22Rv1 (cell line): ENCODE measurements at regions not wholly inside any gene's neighbourhood (a gene's known extent, or its start where the extent isn't known, plus 50 kb on each side); places are given as distances from the start of the nearest gene placed in this dataset.
"Not testable (repeated sequence)": the region's sequence is repeated elsewhere in the genome, so short reads cannot be mapped to it uniquely, and the experiment has no call there.

ENCODE experiments used
- H3K27ac ChIP-seq: fragments of 450-650 bp; 2 replicates; pipeline ENCODE4 v1.5.1; 2017
- ZFX ChIP-seq: fragments of 450-650 bp; IDR thresholded peaks from 2 replicates; pipeline ENCODE4 v1.6.1; 2017; ENCODE audit warnings: antibody characterized with exemption, borderline replicate concordance
- TF ChIP-seq, protein P1 (sequence below): fragments of 450-650 bp; IDR thresholded peaks from 2 replicates; pipeline ENCODE4 v1.5.1; 2017; ENCODE audit warnings: mild to moderate bottlenecking

DNA sequence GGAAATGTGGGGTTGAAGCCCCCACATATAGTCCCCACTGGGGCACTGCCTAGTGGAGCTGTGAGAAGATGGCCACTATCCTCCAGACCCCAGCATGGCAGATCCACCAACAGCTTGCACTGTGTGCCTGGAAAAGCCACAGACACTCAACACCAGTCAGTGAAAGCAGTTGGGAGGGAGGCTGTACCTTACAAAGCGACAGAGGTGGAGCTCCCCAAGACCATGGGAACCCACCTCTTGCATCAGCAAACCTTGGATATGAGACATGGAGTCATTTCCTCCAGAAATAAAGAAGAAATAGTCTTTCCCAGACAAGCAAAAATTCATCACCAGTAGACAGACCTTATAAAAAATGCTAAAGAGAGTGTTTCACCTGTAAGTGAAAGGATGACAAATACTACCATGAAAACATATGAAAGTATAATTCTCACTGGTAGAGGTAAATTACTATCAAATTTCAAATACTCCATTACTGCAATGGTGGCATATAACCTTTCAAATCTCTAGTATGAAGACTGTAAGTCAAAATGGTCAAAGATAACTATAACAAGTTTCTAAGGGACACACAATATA lies 152.6 kb upstream of the EPHA4 start:
- TF ChIP-seq ZFX: no peak
- TF ChIP-seq, protein P1, sequence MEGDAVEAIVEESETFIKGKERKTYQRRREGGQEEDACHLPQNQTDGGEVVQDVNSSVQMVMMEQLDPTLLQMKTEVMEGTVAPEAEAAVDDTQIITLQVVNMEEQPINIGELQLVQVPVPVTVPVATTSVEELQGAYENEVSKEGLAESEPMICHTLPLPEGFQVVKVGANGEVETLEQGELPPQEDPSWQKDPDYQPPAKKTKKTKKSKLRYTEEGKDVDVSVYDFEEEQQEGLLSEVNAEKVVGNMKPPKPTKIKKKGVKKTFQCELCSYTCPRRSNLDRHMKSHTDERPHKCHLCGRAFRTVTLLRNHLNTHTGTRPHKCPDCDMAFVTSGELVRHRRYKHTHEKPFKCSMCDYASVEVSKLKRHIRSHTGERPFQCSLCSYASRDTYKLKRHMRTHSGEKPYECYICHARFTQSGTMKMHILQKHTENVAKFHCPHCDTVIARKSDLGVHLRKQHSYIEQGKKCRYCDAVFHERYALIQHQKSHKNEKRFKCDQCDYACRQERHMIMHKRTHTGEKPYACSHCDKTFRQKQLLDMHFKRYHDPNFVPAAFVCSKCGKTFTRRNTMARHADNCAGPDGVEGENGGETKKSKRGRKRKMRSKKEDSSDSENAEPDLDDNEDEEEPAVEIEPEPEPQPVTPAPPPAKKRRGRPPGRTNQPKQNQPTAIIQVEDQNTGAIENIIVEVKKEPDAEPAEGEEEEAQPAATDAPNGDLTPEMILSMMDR: no peak

DNA sequence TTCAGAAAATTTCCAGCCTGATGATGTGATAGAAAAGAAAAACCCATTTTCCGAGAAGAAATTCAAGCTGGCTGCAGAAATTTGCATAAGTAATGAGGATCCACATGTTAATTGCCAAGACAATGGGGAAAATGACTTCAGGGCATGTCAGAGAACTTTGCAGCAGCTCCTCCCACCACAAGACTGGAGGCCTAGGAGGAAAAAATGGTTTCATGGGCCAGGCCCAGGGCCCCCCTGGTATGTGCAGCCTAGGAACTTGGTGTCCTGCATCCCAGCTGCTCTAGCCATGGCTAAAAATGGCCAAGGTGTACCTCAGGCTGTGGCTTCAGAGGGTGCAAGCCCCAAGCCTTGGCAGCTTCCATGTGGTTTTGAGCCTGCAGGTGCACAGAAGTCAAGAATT lies 152.0 kb upstream of the EPHA4 start:
- H3K27ac ChIP-seq: not testable (repeated sequence)

More for the DNA sequence above, 152.6 kb upstream of the EPHA4 start:
- H3K27ac ChIP-seq: no peak overlapping the region

DNA sequence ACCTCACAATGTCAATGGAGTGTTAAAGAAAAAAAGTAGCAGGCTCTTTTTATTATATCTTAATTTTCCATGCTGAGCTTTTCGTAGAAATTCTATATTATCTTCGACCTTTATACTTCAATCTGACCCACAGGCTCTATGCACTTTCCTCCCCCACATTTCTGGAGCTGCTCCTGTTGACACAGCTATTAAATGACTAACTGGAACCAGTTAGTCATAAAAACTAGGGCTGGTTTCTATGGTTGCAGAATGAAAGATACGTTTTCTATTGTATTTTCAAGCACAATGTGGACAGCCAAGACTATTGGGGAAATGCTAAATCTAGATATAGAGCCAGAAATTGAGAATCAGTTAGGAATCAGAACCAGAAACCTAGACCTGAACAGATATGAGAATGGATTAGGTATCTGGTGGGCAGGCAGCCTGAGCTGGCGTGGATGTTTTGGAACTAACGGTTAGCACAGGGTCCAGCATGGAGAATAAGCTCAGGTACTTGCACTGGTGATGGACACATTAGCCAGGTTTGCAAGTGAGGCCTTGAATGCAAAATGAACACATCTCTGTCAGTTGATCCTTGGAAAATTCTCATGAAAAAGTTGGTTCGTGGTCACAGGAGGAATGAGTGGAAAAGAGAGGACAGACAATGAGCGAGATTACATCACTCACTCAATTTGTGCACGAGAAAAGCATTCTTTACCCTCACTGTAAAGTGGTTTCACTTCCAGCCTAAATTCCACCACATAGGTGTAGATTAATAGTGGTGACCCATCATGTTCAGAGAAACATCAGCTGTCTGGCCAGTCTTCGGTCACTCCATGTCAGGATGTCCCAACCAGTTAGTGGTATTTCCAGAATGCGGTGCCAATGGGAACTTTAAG lies 144.6 kb upstream of the EPHA4 start:
- no peak overlapping the region for H3K27ac ChIP-seq
- TF ChIP-seq ZFX: no peak
- TF ChIP-seq, protein P1: no peak

DNA sequence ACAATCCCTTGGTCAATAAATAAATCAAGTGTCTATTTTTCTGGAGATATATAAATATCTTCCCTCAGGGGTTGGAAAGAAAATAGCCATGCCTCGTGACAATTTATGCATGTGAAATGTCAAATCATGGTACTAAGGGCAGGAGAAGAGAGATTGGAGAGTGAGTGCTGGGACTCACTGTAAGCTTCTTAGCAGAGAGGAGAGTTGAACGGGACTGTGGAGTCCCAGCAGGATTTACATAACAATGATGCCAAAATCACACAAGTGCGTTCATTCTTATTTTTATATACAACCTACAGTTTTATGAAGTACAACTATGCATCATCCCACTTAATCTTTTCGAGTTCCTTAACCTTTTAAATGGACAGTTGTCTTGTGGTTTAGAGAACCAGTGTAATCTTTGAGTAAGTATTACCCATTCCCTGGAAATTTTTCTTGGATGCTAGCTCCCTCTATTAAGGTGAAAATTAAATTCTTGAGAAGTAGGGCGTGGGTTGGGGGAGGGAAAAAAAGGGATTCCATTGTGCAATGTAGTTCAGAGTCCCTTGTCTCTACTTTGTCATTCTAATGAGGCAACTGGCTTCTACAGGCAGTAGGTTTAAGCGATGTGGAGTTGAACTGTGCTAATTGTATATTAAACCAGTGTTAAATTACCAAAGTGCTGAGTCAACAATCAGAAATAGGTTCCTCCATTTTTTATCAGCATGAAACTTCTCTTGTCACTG lies 143.6 kb upstream of the EPHA4 start:
- TF ChIP-seq ZFX: no peak
- TF ChIP-seq, protein P1: no peak
- H3K27ac ChIP-seq: no peak overlapping the region

DNA sequence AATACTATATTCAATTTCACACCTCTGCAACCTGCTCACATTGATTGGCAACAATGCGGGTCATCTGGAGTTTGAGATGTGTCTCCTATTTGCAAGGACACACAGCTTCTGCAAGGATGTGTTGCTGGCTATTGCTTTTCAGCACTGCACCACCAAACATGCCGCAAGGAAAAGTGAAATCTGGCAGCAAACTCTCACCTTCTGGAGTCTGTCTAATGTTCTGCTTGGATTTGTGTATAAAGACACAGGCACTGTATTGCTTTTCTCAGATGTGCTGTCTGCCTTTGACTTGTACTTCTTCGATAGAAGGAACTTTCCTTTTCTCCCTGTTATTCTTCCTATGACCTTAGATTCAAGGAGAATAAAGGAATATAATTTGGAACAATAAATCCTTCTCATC lies 138.6 kb upstream of the EPHA4 start:
- TF ChIP-seq, protein P1: no peak
- no peak for TF ChIP-seq ZFX
- H3K27ac ChIP-seq: no peak overlapping the region

DNA sequence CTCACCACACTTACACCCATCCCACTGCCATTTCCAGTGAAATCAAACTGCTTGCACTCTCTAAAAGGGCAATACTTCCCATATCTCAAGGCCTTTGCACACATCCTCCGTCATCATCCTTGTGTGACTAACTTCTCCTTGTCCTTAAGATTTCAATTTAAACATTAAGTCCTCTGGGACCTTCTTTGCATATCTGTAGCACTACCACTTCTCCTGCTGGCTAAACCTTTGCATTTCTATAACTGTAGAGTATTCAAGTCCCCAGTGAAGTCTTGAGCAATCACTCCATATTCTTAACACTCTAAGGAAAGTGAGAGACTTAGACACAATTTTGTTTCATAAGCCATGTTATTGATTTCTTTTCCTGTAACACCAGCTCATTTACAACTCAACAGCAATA lies 136.8 kb upstream of the EPHA4 start:
- TF ChIP-seq, protein P1: no peak
- TF ChIP-seq ZFX: no peak
- no peak overlapping the region for H3K27ac ChIP-seq

DNA sequence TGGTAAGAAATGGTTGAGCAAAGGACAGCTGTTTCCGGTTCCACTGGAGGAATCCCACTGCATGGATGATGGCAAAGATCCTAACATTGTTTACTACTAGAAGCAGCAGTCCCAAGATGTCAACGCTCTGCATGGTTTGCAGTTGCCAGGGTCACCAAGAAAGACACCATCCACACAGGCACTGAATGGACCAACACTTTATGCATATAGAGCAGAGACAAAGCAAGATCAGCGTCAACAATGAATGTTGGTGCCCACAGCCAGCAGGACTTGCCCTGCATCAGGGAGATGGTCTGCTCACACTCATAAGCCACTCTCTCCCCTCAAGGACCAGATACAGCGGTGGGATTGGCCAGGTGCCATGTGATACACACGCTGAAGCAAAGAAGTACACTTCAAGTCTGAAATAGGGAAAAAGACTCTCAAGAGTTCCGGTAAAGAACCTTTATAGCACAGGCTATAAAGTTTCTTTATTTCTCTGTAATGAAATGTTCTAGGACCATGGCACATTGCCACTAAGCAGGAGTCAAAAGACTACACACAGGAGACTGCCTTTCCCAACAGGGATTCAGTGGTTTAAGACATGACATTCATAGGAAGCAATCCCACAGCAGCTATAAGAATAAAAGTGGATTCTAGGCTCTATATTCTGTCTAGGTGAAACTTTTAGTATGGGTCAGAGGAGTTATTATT lies 133.2 kb upstream of the EPHA4 start:
- H3K27ac ChIP-seq: no peak overlapping the region
- TF ChIP-seq, protein P1: no peak
- TF ChIP-seq ZFX: no peak
